Endothelial cell of umbilical vein (primary cell): ENCODE measurements at regions not wholly inside any gene's neighbourhood (a gene's known extent, or its start where the extent isn't known, plus 50 kb on each side); places are given as distances from the start of the nearest gene placed in this dataset.

Experiments
- BruUV-seq: library from RNA; stranded (reverse); fragments of 400-500 nt; replicated peaks from 2 replicates; lab custom pipeline; 2021; lab: Mats Ljungman, UMichigan
- CTCF ChIA-PET: fragments of 300-600, 350-600 bp; sonication (Branson Sonifier 250); formaldehyde crosslinking; loops from one replicate; lab custom pipeline; 2021; ENCODE audit warnings: antibody characterized with exemption, inconsistent platforms; lab: Charles Lee
- POLR2A ChIA-PET: fragments of 300-600, 350-600 bp; sonication (Branson Sonifier 250); formaldehyde crosslinking; loops from one replicate; lab custom pipeline; 2021; ENCODE audit warnings: antibody characterized with exemption, inconsistent platforms; lab: Charles Lee
- DNase-seq: peaks from one replicate; pipeline ENCODE4 v3.0.0-alpha.2; 2011; ENCODE audit warnings: low read depth, low spot score
- FAIRE-seq: peaks from 2 replicates; lab custom pipeline; 2011; peaks lifted over from hg19 to GRCh38; lab: Jason Lieb, UNC
- H2AFZ ChIP-seq: 2 replicates; pipeline ENCODE4 v1.6.0; 2012; ENCODE audit warnings: low read depth, low read length, control low read depth, inconsistent platforms
- H3K27ac ChIP-seq: 2 replicates; pipeline ENCODE4 v1.5.1; 2011; ENCODE audit warnings: low read depth, mild to moderate bottlenecking, control low read depth, low read length, moderate library complexity; ENCODE audit not compliant: insufficient read depth
- H3K27me3 ChIP-seq, 2 experiments: 2 replicates each; pipeline versions ENCODE4 v1.6.0 to v1.6.1; 2011; ENCODE audit warnings: low read length in 2 of 2, mixed read lengths in 1 of 2; ENCODE audit not compliant: control insufficient read depth in 2 of 2, insufficient read depth in 2 of 2
- H3K36me3 ChIP-seq, 2 experiments: 2 replicates in 1 of 2; 3 replicates in 1 of 2; pipeline ENCODE4 v1.5.1; 2011; ENCODE audit warnings: low read length in 2 of 2, mild to moderate bottlenecking in 1 of 2, moderate library complexity in 1 of 2; ENCODE audit not compliant: control insufficient read depth in 2 of 2, insufficient read depth in 2 of 2; ENCODE audit errors: extremely low read depth in 1 of 2
- H3K4me1 ChIP-seq: 3 replicates; pipeline ENCODE4 v1.5.1; 2011; ENCODE audit warnings: mild to moderate bottlenecking, low read length; ENCODE audit not compliant: control insufficient read depth, insufficient read depth; ENCODE audit errors: extremely low read depth
- H3K4me2 ChIP-seq: 2 replicates; pipeline ENCODE4 v1.6.1; 2011; ENCODE audit warnings: low read length, control low read depth, mixed read lengths; ENCODE audit not compliant: insufficient read depth
- H3K4me3 ChIP-seq, 3 experiments: fragments of 200-600 bp in 1 of 3; sonication (generic), shearing (Covaris generic) in 1 of 3; replicated peaks in 1 of 3; 2 replicates each; pipeline ENCODE4 v1.5.1; 2011 to 2016; ENCODE audit warnings: control low read depth in 3 of 3, low read length in 3 of 3, mild to moderate bottlenecking in 2 of 3, inconsistent platforms in 1 of 3, low read depth in 1 of 3, moderate library complexity in 1 of 3; ENCODE audit not compliant: insufficient read depth in 1 of 3
- H3K79me2 ChIP-seq: 2 replicates; pipeline ENCODE4 v1.6.0; 2012; ENCODE audit warnings: low read length, inconsistent platforms; ENCODE audit not compliant: control insufficient read depth, insufficient read depth
- H3K9ac ChIP-seq: replicated peaks from 2 replicates; pipeline ENCODE3; 2011; ENCODE audit warnings: low read length, control low read depth; ENCODE audit not compliant: insufficient read depth; ENCODE audit errors: extremely low read depth
- H3K9me1 ChIP-seq: replicated peaks from 3 replicates; pipeline ENCODE4 v1.6.0; 2011; ENCODE audit warnings: mild to moderate bottlenecking, low read length; ENCODE audit not compliant: control insufficient read depth, insufficient read depth; ENCODE audit errors: extremely low read depth
- H3K9me3 ChIP-seq: replicated peaks from 2 replicates; pipeline ENCODE4 v1.5.1; 2012; ENCODE audit warnings: low read length, inconsistent platforms; ENCODE audit not compliant: control insufficient read depth, insufficient read depth
- H4K20me1 ChIP-seq: replicated peaks from 2 replicates; pipeline ENCODE3; 2011; ENCODE audit warnings: mild to moderate bottlenecking, low read length; ENCODE audit not compliant: control insufficient read depth, insufficient read depth; ENCODE audit errors: extremely low read depth
- EZH2 ChIP-seq: IDR thresholded peaks from 2 replicates; pipeline ENCODE4 v1.6.1; 2012; ENCODE audit warnings: borderline replicate concordance, low read depth, mild to moderate bottlenecking, moderate library complexity, low read length, inconsistent platforms; ENCODE audit not compliant: severe bottlenecking
- FOS ChIP-seq: IDR thresholded peaks from 2 replicates; pipeline ENCODE4 v1.6.1; 2011; ENCODE audit warnings: mild to moderate bottlenecking, low read length, moderate library complexity, borderline replicate concordance; ENCODE audit not compliant: insufficient read depth
- GATA2 ChIP-seq: IDR thresholded peaks from 2 replicates; pipeline ENCODE4 v1.7.0; 2011; ENCODE audit warnings: low read depth, mild to moderate bottlenecking, moderate library complexity, mixed read lengths, low read length; ENCODE audit not compliant: insufficient read length, insufficient read depth
- JUN ChIP-seq: IDR thresholded peaks from 2 replicates; pipeline ENCODE4 v1.6.1; 2011; ENCODE audit warnings: borderline replicate concordance, low read depth; ENCODE audit not compliant: insufficient read length, insufficient read depth
- MYC ChIP-seq: IDR thresholded peaks from one replicate; pipeline ENCODE4 v1.6.1; 2011; ENCODE audit warnings: mild to moderate bottlenecking, low read depth, low read length
- POLR2A ChIP-seq: IDR thresholded peaks from 2 replicates; pipeline ENCODE4 v1.6.1; 2012; ENCODE audit warnings: low read depth, mild to moderate bottlenecking, control low read depth, low read length
- POLR2AphosphoS5 ChIP-seq: IDR thresholded peaks from 2 replicates; pipeline ENCODE4 v1.6.1; 2012; ENCODE audit warnings: low read depth, mild to moderate bottlenecking, control low read depth, low read length, moderate library complexity; ENCODE audit not compliant: insufficient read depth
- dilution Hi-C: fragments of 300-500 bp; cut with MboI; formaldehyde crosslinking; loops from one replicate; pipeline ENCODE4 v1.15.0; 2019; ENCODE audit warnings: low sequenced_read_pairs; ENCODE audit not compliant: extremely low pct_ligation_motif_present
- intact Hi-C: fragments of 100-400 bp; cut with micrococcal nuclease; formaldehyde crosslinking; loops from one replicate; pipeline ENCODE4 v1.10.0; 2022
- TF ChIP-seq, protein P1 (sequence below), 2 donors: IDR thresholded peaks; 1 replicate in 1 of 2; 2 replicates in 1 of 2; pipeline ENCODE4 v1.5.1; 2011; ENCODE audit warnings: low read length in 2 of 2, mild to moderate bottlenecking in 2 of 2, moderate library complexity in 2 of 2, control low read depth in 1 of 2, inconsistent platforms in 1 of 2, low read depth in 1 of 2; ENCODE audit not compliant: insufficient read depth in 1 of 2; ENCODE audit errors: extremely low read depth in 1 of 2
- TF ChIP-seq, protein P2 (sequence below): IDR thresholded peaks from 2 replicates; pipeline ENCODE4 v1.6.1; 2011; ENCODE audit not compliant: insufficient read depth, insufficient read length

- Histone ChIP-seq H3K9me3 (no peaks in the 10 kb centered on the region), H3K27ac (no peak overlapping the region), H3K4me2 (no peak overlapping the region), H3K4me3 (no peak overlapping the region), H3K36me3 (no peaks in the 10 kb centered on the region), H3K9me1 (no peaks in the 10 kb centered on the region), H2AFZ (no peak overlapping the region), H4K20me1 (no peaks in the 10 kb centered on the region), H3K9ac (no peak overlapping the region), H3K79me2 (no peaks in the 10 kb centered on the region), H3K27me3 (no peaks in the 10 kb centered on the region), H3K4me1 (no peaks in the 10 kb centered on the region)
- dilution Hi-C loops: no loop called here
- no peak for FAIRE-seq
- no peak for DNase-seq
- no peak for TF ChIP-seq GATA2
- no peak for TF ChIP-seq POLR2AphosphoS5
- TF ChIP-seq MYC: no peak
- no peak for TF ChIP-seq JUN
- TF ChIP-seq POLR2A: no peak
- no TSS peak for BruUV-seq
- ChIA-PET CTCF (no interaction called here), POLR2A (no interaction called here)
- intact Hi-C loops: no loop called here
Observed at GRCh38 chr11:30697032-30697431, 110.9 kb upstream of the MPPED2 start.

DNA sequence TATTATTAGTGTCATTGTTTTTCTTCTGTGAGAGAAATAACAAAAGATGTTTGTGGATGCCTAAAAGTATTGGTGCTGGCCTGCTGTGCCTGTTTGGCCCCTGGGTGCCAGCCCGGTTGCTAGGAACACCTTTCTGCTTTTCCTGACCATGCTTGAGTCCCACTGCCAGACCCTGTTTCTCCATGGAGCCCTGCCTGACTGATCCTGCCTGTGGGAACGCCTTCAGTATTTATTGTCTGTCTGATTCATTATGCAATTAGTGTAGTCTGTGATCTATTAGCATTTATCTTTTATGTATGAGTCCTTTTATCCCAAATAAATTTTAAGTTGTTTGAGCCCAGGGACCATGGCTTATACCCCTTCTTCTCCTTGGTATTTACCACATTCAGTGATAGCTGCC is 98.6 kb upstream of the MPPED2 start:
- Histone ChIP-seq H3K27ac (no peak overlapping the region), H3K79me2 (no peaks in the 10 kb centered on the region), H3K9ac (no peak overlapping the region), H4K20me1 (no peaks in the 10 kb centered on the region), H3K27me3 (no peaks in the 10 kb centered on the region), H3K4me1 (no peaks in the 10 kb centered on the region), H3K4me2 (no peak overlapping the region), H3K9me1 (no peaks in the 10 kb centered on the region), H2AFZ (no peak overlapping the region), H3K4me3 (no peak overlapping the region), H3K9me3 (no peaks in the 10 kb centered on the region), H3K36me3 (no peaks in the 10 kb centered on the region)
- BruUV-seq: no TSS peak
- dilution Hi-C loops (no loop called here), intact Hi-C loops (no loop called here)
- FAIRE-seq (no peak), DNase-seq (no peak)
- CTCF ChIA-PET: no interaction called here
- TF ChIP-seq, protein P1, sequence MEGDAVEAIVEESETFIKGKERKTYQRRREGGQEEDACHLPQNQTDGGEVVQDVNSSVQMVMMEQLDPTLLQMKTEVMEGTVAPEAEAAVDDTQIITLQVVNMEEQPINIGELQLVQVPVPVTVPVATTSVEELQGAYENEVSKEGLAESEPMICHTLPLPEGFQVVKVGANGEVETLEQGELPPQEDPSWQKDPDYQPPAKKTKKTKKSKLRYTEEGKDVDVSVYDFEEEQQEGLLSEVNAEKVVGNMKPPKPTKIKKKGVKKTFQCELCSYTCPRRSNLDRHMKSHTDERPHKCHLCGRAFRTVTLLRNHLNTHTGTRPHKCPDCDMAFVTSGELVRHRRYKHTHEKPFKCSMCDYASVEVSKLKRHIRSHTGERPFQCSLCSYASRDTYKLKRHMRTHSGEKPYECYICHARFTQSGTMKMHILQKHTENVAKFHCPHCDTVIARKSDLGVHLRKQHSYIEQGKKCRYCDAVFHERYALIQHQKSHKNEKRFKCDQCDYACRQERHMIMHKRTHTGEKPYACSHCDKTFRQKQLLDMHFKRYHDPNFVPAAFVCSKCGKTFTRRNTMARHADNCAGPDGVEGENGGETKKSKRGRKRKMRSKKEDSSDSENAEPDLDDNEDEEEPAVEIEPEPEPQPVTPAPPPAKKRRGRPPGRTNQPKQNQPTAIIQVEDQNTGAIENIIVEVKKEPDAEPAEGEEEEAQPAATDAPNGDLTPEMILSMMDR (IDR thresholded peaks at IDR 0.05; ENCODE audit: extremely low read depth in 1 of 2, insufficient read depth in 1 of 2, low read depth in 1 of 2, low read length in 2 of 2): no peak
- TF ChIP-seq EZH2: no peak
- no peak for TF ChIP-seq POLR2AphosphoS5
- no peak for TF ChIP-seq MYC
- no peak for TF ChIP-seq JUN
- TF ChIP-seq GATA2: no peak
- TF ChIP-seq, protein P2, sequence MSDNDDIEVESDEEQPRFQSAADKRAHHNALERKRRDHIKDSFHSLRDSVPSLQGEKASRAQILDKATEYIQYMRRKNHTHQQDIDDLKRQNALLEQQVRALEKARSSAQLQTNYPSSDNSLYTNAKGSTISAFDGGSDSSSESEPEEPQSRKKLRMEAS: no peak
- TF ChIP-seq FOS: no peak
- TF ChIP-seq POLR2A: no peak
- POLR2A ChIA-PET: no interaction called here
